Uterus (tissue), 3 donors: ENCODE measurements at regions not wholly inside any gene's neighbourhood (a gene's known extent, or its start where the extent isn't known, plus 50 kb on each side); places are given as distances from the start of the nearest gene placed in this dataset.

Experiments used
- DNase-seq, 2 donors: peaks; one replicate each; pipeline ENCODE4 v3.0.0-alpha.2; 2019 to 2020
- H3K27ac ChIP-seq, 2 donors: fragments of 200-600 bp; sonication (generic); 1 replicate in 1 of 2; 2 replicates in 1 of 2; pipeline ENCODE4 v1.5.1; 2016 to 2018
- H3K27me3 ChIP-seq, 2 donors: fragments of 200-600 bp; sonication (generic); one replicate each; pipeline ENCODE4 v1.5.1; 2018 to 2019; ENCODE audit warnings: control low read depth in 1 of 2
- H3K36me3 ChIP-seq, 2 donors: fragments of 200-600 bp; sonication (generic); one replicate each; pipeline ENCODE4 v1.5.1; 2019; ENCODE audit warnings: control low read depth in 1 of 2
- H3K4me1 ChIP-seq, 2 donors: fragments of 200-600 bp; sonication (generic); one replicate each; pipeline ENCODE4 v1.5.1; 2018 to 2019; ENCODE audit warnings: control low read depth in 1 of 2
- H3K4me3 ChIP-seq, 2 donors: fragments of 200-600 bp; sonication (generic); 1 replicate in 1 of 2; 2 replicates in 1 of 2; pipeline ENCODE4 v1.5.1; 2018 to 2019; ENCODE audit warnings: mild to moderate bottlenecking in 1 of 2
- H3K9me3 ChIP-seq, 2 donors: fragments of 200-600 bp; sonication (generic); one replicate each; pipeline ENCODE4 v1.5.1; 2019; ENCODE audit warnings: control low read depth in 1 of 2
- CTCF ChIP-seq, 4 experiments: fragments of 200-600 bp in 2 of 4; fragments of 450-650 bp in 2 of 4; sonication (generic) in 2 of 4; IDR thresholded peaks; one replicate each; pipeline ENCODE4 v1.5.1; 2016 to 2019; ENCODE audit warnings: antibody characterized with exemption in 4 of 4, mild to moderate bottlenecking in 2 of 4, moderate library complexity in 1 of 4
- POLR2A ChIP-seq, 2 donors: fragments of 450-650 bp; IDR thresholded peaks; one replicate each; pipeline ENCODE4 v1.6.1; 2016; ENCODE audit warnings: antibody characterized with exemption in 2 of 2, mild to moderate bottlenecking in 1 of 2, moderate library complexity in 1 of 2
- intact Hi-C: fragments of 100-400 bp; cut with DNase I; formaldehyde crosslinking; loops from one replicate; pipeline ENCODE4 v1.15.1; 2023; ENCODE audit warnings: low total_unique reads
- donor health status: DM: yes; HTN: yes; CAD: no.

- intact Hi-C loops, result no loop called here
Measured at GRCh38 chr1:198056255-198056654, 100.5 kb upstream of the NEK7 start.

GRCh38 chr1:198064181-198064580, 92.6 kb upstream of the NEK7 start:
- no peak for TF ChIP-seq POLR2A (IDR thresholded peaks at IDR 0.05)
- TF ChIP-seq CTCF (IDR thresholded peaks at IDR 0.05), result no peak
- no peaks in the 10 kb centered on the region for H3K36me3 ChIP-seq
- no peaks in the 10 kb centered on the region for H3K9me3 ChIP-seq
- no peaks in the 10 kb centered on the region for H3K4me1 ChIP-seq
- no peaks in the 10 kb centered on the region for H3K27me3 ChIP-seq
- H3K4me3 ChIP-seq, result no peak overlapping the region
- H3K27ac ChIP-seq, result no peak overlapping the region
- intact Hi-C loops, result no loop called here
- DNase-seq, result no peak

More at GRCh38 chr1:198056255-198056654, 100.5 kb upstream of the NEK7 start:
- H3K36me3 ChIP-seq, result no peaks in the 10 kb centered on the region
- H3K27ac ChIP-seq, result no peak overlapping the region
- H3K4me3 ChIP-seq, result no peak overlapping the region
- no peaks in the 10 kb centered on the region for H3K9me3 ChIP-seq
- no peak for TF ChIP-seq CTCF (IDR thresholded peaks at IDR 0.05)
- DNase-seq, result no peak
- no peaks in the 10 kb centered on the region for H3K27me3 ChIP-seq
- no peaks in the 10 kb centered on the region for H3K4me1 ChIP-seq

GRCh38 chr1:198068285-198068684, 88.5 kb upstream of the NEK7 start:
- Histone ChIP-seq H3K4me3 (no peak overlapping the region), H3K27ac (no peak overlapping the region), H3K36me3 (no peaks in the 10 kb centered on the region), H3K27me3 (no peaks in the 10 kb centered on the region), H3K9me3 (no peaks in the 10 kb centered on the region), H3K4me1 (no peaks in the 10 kb centered on the region)
- no peak for TF ChIP-seq CTCF (IDR thresholded peaks at IDR 0.05)
- TF ChIP-seq POLR2A (IDR thresholded peaks at IDR 0.05), result no peak
- intact Hi-C loops, result no loop called here
- no peak for DNase-seq

- no peak overlapping the region for H3K4me3 ChIP-seq
- TF ChIP-seq CTCF (IDR thresholded peaks at IDR 0.05) (no peak), POLR2A (IDR thresholded peaks at IDR 0.05) (no peak)
- no peaks in the 10 kb centered on the region for H3K36me3 ChIP-seq
- H3K4me1 ChIP-seq, result no peaks in the 10 kb centered on the region
- no peak overlapping the region for H3K27ac ChIP-seq
- intact Hi-C loops, result no loop called here
- no peak for DNase-seq
- no peaks in the 10 kb centered on the region for H3K9me3 ChIP-seq
- no peaks in the 10 kb centered on the region for H3K27me3 ChIP-seq
Measured at GRCh38 chr1:198072177-198072576, 84.6 kb upstream of the NEK7 start.

- Histone ChIP-seq H3K27me3 (no peaks in the 10 kb centered on the region), H3K4me3 (no peak overlapping the region), H3K36me3 (no peaks in the 10 kb centered on the region), H3K4me1 (no peaks in the 10 kb centered on the region), H3K27ac (no peak overlapping the region), H3K9me3 (no peaks in the 10 kb centered on the region)
- DNase-seq, result no peak
- intact Hi-C loops, result no loop called here
- no peak for TF ChIP-seq CTCF (IDR thresholded peaks at IDR 0.05)
- TF ChIP-seq POLR2A (IDR thresholded peaks at IDR 0.05), result no peak
Measured at GRCh38 chr1:198075296-198075695, 81.5 kb upstream of the NEK7 start.
